A673 (cell line): ENCODE measurements at regions not wholly inside any gene's neighbourhood (a gene's known extent, or its start where the extent isn't known, plus 50 kb on each side); places are given as distances from the start of the nearest gene placed in this dataset.

ENCODE experiments used
- BruUV-seq: library from RNA; stranded (reverse); fragments of 400-500 nt; replicated peaks from 2 replicates; lab custom pipeline; 2021; lab: Mats Ljungman, UMichigan
- CTCF ChIA-PET: fragments of 300-600 bp; sonication (Branson Sonifier 250); formaldehyde crosslinking; loops from one replicate; lab custom pipeline; 2022; ENCODE audit warnings: antibody characterized with exemption; lab: Charles Lee
- POLR2A ChIA-PET: fragments of 300-600 bp; sonication (Branson Sonifier 250); formaldehyde crosslinking; loops from one replicate; lab custom pipeline; 2022; ENCODE audit warnings: antibody characterized with exemption; ENCODE audit not compliant: low non-redundant PET; lab: Charles Lee
- DNase-seq: peaks from one replicate; pipeline ENCODE4 v3.0.0-alpha.2; 2015; ENCODE audit warnings: low spot score
- H3K27ac ChIP-seq: fragments of 200-600 bp; sonication (generic); 2 replicates; pipeline ENCODE4 v1.5.1; 2016; ENCODE audit warnings: mixed run types, low read depth, mild to moderate bottlenecking, mixed read lengths, antibody characterized with exemption, low read length; ENCODE audit not compliant: poor library complexity, severe bottlenecking
- H3K27me3 ChIP-seq: fragments of 200-600 bp; sonication (generic); replicated peaks from 2 replicates; pipeline ENCODE4 v1.6.1; 2017; ENCODE audit warnings: mixed run types, low read depth, mild to moderate bottlenecking, mixed read lengths, antibody characterized with exemption, low read length; ENCODE audit not compliant: insufficient read depth, poor library complexity
- H3K36me3 ChIP-seq: fragments of 200-600 bp; sonication (generic); 2 replicates; pipeline ENCODE4 v1.6.1; 2016; ENCODE audit warnings: mixed run types, mild to moderate bottlenecking, mixed read lengths, antibody characterized with exemption, low read length; ENCODE audit not compliant: insufficient read depth, poor library complexity, severe bottlenecking
- H3K4me1 ChIP-seq: fragments of 200-600 bp; sonication (generic); 2 replicates; pipeline ENCODE4 v1.6.1; 2017; ENCODE audit warnings: mixed run types, mild to moderate bottlenecking, mixed read lengths, antibody characterized with exemption, low read length; ENCODE audit not compliant: insufficient read depth, poor library complexity, severe bottlenecking
- H3K4me3 ChIP-seq: fragments of 200-600 bp; sonication (generic); 2 replicates; pipeline ENCODE4 v1.5.1; 2016; ENCODE audit warnings: low read depth, mixed run types, mild to moderate bottlenecking, mixed read lengths, low read length; ENCODE audit not compliant: poor library complexity, severe bottlenecking
- H3K9me3 ChIP-seq: fragments of 200-600 bp; sonication (generic); 2 replicates; pipeline ENCODE4 v1.6.1; 2016; ENCODE audit warnings: mixed run types, low read depth, mild to moderate bottlenecking, mixed read lengths, antibody characterized with exemption, low read length; ENCODE audit not compliant: poor library complexity, severe bottlenecking
- CTCF ChIP-seq: fragments of 300-800, 200-600 bp; sonication (generic); conservative IDR thresholded peaks from 2 replicates; pipeline ENCODE4 v1.5.1; 2017; ENCODE audit warnings: low read depth, mild to moderate bottlenecking, antibody characterized with exemption, low read length, moderate library complexity, mixed read lengths
- EZH2 ChIP-seq: fragments of 200-600 bp; sonication (generic); IDR thresholded peaks from 2 replicates; pipeline ENCODE4 v1.6.1; 2017; ENCODE audit warnings: borderline replicate concordance, low read depth, mild to moderate bottlenecking, mixed read lengths, antibody characterized with exemption, low read length; ENCODE audit not compliant: poor library complexity, severe bottlenecking
- intact Hi-C: fragments of 100-400 bp; cut with micrococcal nuclease; formaldehyde crosslinking; loops from one replicate; pipeline ENCODE4 v1.10.0; 2022; ENCODE audit not compliant: unreplicated experiment

- no TSS peak for BruUV-seq
- Histone ChIP-seq H3K27me3 (no peaks in the 10 kb centered on the region), H3K36me3 (no peaks in the 10 kb centered on the region), H3K4me1 (no peaks in the 10 kb centered on the region), H3K4me3 (no peak overlapping the region), H3K9me3 (peaks cover 3% of the 10 kb centered on the region), H3K27ac (no peak overlapping the region)
- intact Hi-C loops: no loop called here
- DNase-seq: no peak
- TF ChIP-seq EZH2 (no peak), CTCF (no peak)
- CTCF ChIA-PET: no interaction called here
- POLR2A ChIA-PET: no interaction called here
Observed at GRCh38 chr17:14940938-14941265, 324.2 kb downstream of the PMP22 start.

- ChIA-PET POLR2A (no interaction called here), CTCF (no interaction called here)
- Histone ChIP-seq H3K36me3 (no peaks in the 10 kb centered on the region), H3K9me3 (peaks cover 3% of the 10 kb centered on the region), H3K4me3 (no peak overlapping the region), H3K27ac (no peak overlapping the region), H3K4me1 (no peaks in the 10 kb centered on the region), H3K27me3 (no peaks in the 10 kb centered on the region)
- no TSS peak for BruUV-seq
- DNase-seq: no peak
- TF ChIP-seq CTCF: no peak
- TF ChIP-seq EZH2: no peak
- intact Hi-C loops: no loop called here
Observed at GRCh38 chr17:14940108-14940937, 324.8 kb downstream of the PMP22 start.

- TF ChIP-seq CTCF (no peak), EZH2 (no peak)
- ChIA-PET POLR2A (no interaction called here), CTCF (no interaction called here)
- no TSS peak for BruUV-seq
- Histone ChIP-seq H3K4me3 (no peak overlapping the region), H3K9me3 (no peaks in the 10 kb centered on the region), H3K36me3 (no peaks in the 10 kb centered on the region), H3K4me1 (no peaks in the 10 kb centered on the region), H3K27ac (no peak overlapping the region), H3K27me3 (no peaks in the 10 kb centered on the region)
- intact Hi-C loops: no loop called here
- DNase-seq: no peak
Observed at GRCh38 chr17:14935845-14936485, 329.2 kb downstream of the PMP22 start.
